IMR-90 (cell line): ENCODE measurements at regions not wholly inside any gene's neighbourhood (a gene's known extent, or its start where the extent isn't known, plus 50 kb on each side); places are given as distances from the start of the nearest gene placed in this dataset.

Experiments
- ATAC-seq: fragments of 200-7000 bp; cut with Tn5 transposase; 2 replicates; pipeline ENCODE4 v1.9.1; 2020; ENCODE audit warnings: low read depth, mild to moderate bottlenecking, moderate library complexity
- BruUV-seq: library from RNA; stranded (reverse); fragments of 400-500 nt; replicated peaks from 2 replicates; lab custom pipeline; 2021; lab: Mats Ljungman, UMichigan
- CTCF ChIA-PET: fragments of 300-600 bp; formaldehyde crosslinking; extraction: SDS; loops from one replicate; lab custom pipeline; 2021; ENCODE audit warnings: antibody characterized with exemption; lab: Yijun Ruan, JAX
- POLR2A ChIA-PET: fragments of 300-600 bp; sonication (Branson Sonifier 250); formaldehyde crosslinking; loops from one replicate; lab custom pipeline; 2022; ENCODE audit warnings: antibody characterized with exemption; ENCODE audit not compliant: unreplicated experiment; lab: Charles Lee
- DNase-seq: peaks from one replicate; pipeline ENCODE4 v3.0.0; 2013
- H2AFZ ChIP-seq: replicated peaks from 2 replicates; pipeline ENCODE3; 2013; ENCODE audit warnings: low read length, mild to moderate bottlenecking; ENCODE audit not compliant: poor library complexity
- H2AK5ac ChIP-seq: 2 replicates; pipeline ENCODE4 v1.6.1; 2013; ENCODE audit warnings: low read depth, low read length, inconsistent platforms
- H2AK9ac ChIP-seq: replicated peaks from 2 replicates; pipeline ENCODE3; 2013; ENCODE audit warnings: mild to moderate bottlenecking, low read depth, low read length, moderate library complexity; ENCODE audit not compliant: poor library complexity
- H2BK120ac ChIP-seq: 2 replicates; pipeline ENCODE4 v1.6.1; 2013; ENCODE audit warnings: low read depth, low read length, inconsistent platforms
- H2BK15ac ChIP-seq: 3 replicates; pipeline ENCODE4 v1.6.1; 2013; ENCODE audit warnings: low read depth, low read length, inconsistent platforms
- H2BK20ac ChIP-seq: 2 replicates; pipeline ENCODE4 v1.6.1; 2013; ENCODE audit warnings: low read depth, mild to moderate bottlenecking, inconsistent platforms, low read length, moderate library complexity
- H2BK5ac ChIP-seq: 2 replicates; pipeline ENCODE4 v1.6.1; 2013; ENCODE audit warnings: mild to moderate bottlenecking, low read depth, low read length, inconsistent platforms; ENCODE audit not compliant: poor library complexity, severe bottlenecking
- H3K14ac ChIP-seq: replicated peaks from 2 replicates; pipeline ENCODE4 v1.6.1; 2013; ENCODE audit warnings: low read depth, low read length, inconsistent platforms
- H3K18ac ChIP-seq: 2 replicates; pipeline ENCODE4 v1.6.1; 2013; ENCODE audit warnings: low read depth, low read length, control low read depth
- H3K23ac ChIP-seq: 2 replicates; pipeline ENCODE4 v1.6.1; 2013; ENCODE audit warnings: low read depth, low read length, inconsistent platforms
- H3K27ac ChIP-seq: 2 replicates; pipeline ENCODE4 v1.5.1; 2013; ENCODE audit warnings: mild to moderate bottlenecking, control low read depth, low read length; ENCODE audit not compliant: insufficient read depth
- H3K27me3 ChIP-seq: 2 replicates; pipeline ENCODE4 v1.6.1; 2013; ENCODE audit warnings: low read length; ENCODE audit not compliant: control insufficient read depth, insufficient read depth
- H3K36me3 ChIP-seq: 2 replicates; pipeline ENCODE4 v1.6.1; 2013; ENCODE audit warnings: low read length, mixed read lengths; ENCODE audit not compliant: control insufficient read depth, insufficient read depth
- H3K4ac ChIP-seq: 2 replicates; pipeline ENCODE4 v1.6.1; 2013; ENCODE audit warnings: low read depth, low read length, inconsistent platforms
- H3K4me1 ChIP-seq: 2 replicates; pipeline ENCODE4 v1.6.1; 2013; ENCODE audit warnings: low read length, mixed read lengths; ENCODE audit not compliant: control insufficient read depth, insufficient read depth
- H3K4me2 ChIP-seq: 2 replicates; pipeline ENCODE4 v1.6.1; 2013; ENCODE audit warnings: low read depth, mild to moderate bottlenecking, control low read depth, low read length, moderate library complexity
- H3K4me3 ChIP-seq: 2 replicates; pipeline ENCODE4 v1.5.1; 2013; ENCODE audit warnings: low read depth, mild to moderate bottlenecking, control low read depth, low read length, moderate library complexity; ENCODE audit not compliant: insufficient read depth
- H3K56ac ChIP-seq: 2 replicates; pipeline ENCODE4 v1.6.1; 2013; ENCODE audit warnings: low read length, inconsistent platforms; ENCODE audit not compliant: insufficient read depth; ENCODE audit errors: extremely low read depth
- H3K79me1 ChIP-seq, 2 experiments: 2 replicates each; pipeline ENCODE4 v1.6.1; 2013; ENCODE audit warnings: low read length in 2 of 2, inconsistent platforms in 1 of 2, low read depth in 1 of 2
- H3K9ac ChIP-seq: 2 replicates; pipeline ENCODE4 v1.6.1; 2013; ENCODE audit warnings: low read depth, low read length, control low read depth
- H3K9me1 ChIP-seq: 2 replicates; pipeline ENCODE4 v1.6.1; 2013; ENCODE audit warnings: low read length, inconsistent platforms; ENCODE audit not compliant: insufficient read depth
- H3K9me3 ChIP-seq: 2 replicates; pipeline ENCODE4 v1.6.1; 2013; ENCODE audit warnings: low read length; ENCODE audit not compliant: control insufficient read depth, insufficient read depth
- H4K20me1 ChIP-seq: 2 replicates; pipeline ENCODE4 v1.6.1; 2013; ENCODE audit warnings: low read length, inconsistent platforms; ENCODE audit not compliant: insufficient read depth
- H4K5ac ChIP-seq: 2 replicates; pipeline ENCODE4 v1.6.1; 2013; ENCODE audit warnings: mild to moderate bottlenecking, low read depth, low read length, control low read depth
- H4K8ac ChIP-seq, 2 experiments: 2 replicates each; pipeline ENCODE4 v1.6.1; 2013; ENCODE audit warnings: low read depth in 2 of 2, low read length in 2 of 2, control low read depth in 1 of 2, inconsistent platforms in 1 of 2
- H4K91ac ChIP-seq: 2 replicates; pipeline ENCODE4 v1.6.1; 2013; ENCODE audit warnings: low read depth, low read length, inconsistent platforms; ENCODE audit not compliant: insufficient read depth
- CEBPB ChIP-seq: IDR thresholded peaks from 2 replicates; pipeline ENCODE4 v1.6.1; 2012; ENCODE audit warnings: low read depth, low read length, improper control_type of control experiment
- CHD1 ChIP-seq: IDR thresholded peaks from 2 replicates; pipeline ENCODE4 v1.6.1; 2012; ENCODE audit warnings: low read depth, low read length, improper control_type of control experiment
- CTCF ChIP-seq: conservative IDR thresholded peaks from 2 replicates; pipeline ENCODE4 v1.5.1; 2012; ENCODE audit warnings: mild to moderate bottlenecking, low read depth, low read length, improper control_type of control experiment
- MAFK ChIP-seq: IDR thresholded peaks from 2 replicates; pipeline ENCODE4 v1.6.1; 2012; ENCODE audit warnings: low read depth, low read length, improper control_type of control experiment
- MAZ ChIP-seq: IDR thresholded peaks from 2 replicates; pipeline ENCODE4 v1.6.1; 2012; ENCODE audit warnings: low read depth, mild to moderate bottlenecking, low read length, improper control_type of control experiment, moderate library complexity, borderline replicate concordance
- MXI1 ChIP-seq: IDR thresholded peaks from 2 replicates; pipeline ENCODE4 v1.6.1; 2012; ENCODE audit warnings: low read depth, mild to moderate bottlenecking, low read length, moderate library complexity, borderline replicate concordance
- RCOR1 ChIP-seq: IDR thresholded peaks from 2 replicates; pipeline ENCODE4 v1.6.1; 2012; ENCODE audit warnings: mild to moderate bottlenecking, low read length, improper control_type of control experiment; ENCODE audit not compliant: insufficient replicate concordance
- RFX5 ChIP-seq: IDR thresholded peaks from 2 replicates; pipeline ENCODE4 v1.8.0; 2012; ENCODE audit warnings: low read depth, mild to moderate bottlenecking, low read length, moderate library complexity
- SMC3 ChIP-seq: fragments of 150-350 bp; IDR thresholded peaks from 2 replicates; pipeline ENCODE4 v1.6.1; 2016; ENCODE audit warnings: low read depth, mild to moderate bottlenecking, antibody characterized with exemption, low read length, moderate library complexity
- USF2 ChIP-seq: fragments of 150-350 bp; IDR thresholded peaks from 2 replicates; pipeline ENCODE4 v1.6.1; 2017; ENCODE audit warnings: mild to moderate bottlenecking, antibody characterized with exemption, low read length, low read depth
- WGBS, 2 experiments: methylation state at CpG; one replicate each; pipeline versions ENCODE4 v1.1.5 to v1.1.7; 2013; ENCODE audit warnings: missing lambda C conversion rate in 2 of 2; ENCODE audit not compliant: insufficient read length in 1 of 2; ENCODE audit errors: extremely low coverage in 2 of 2; 5-methylcytosine and 5-hydroxymethylcytosine counted together
- dilution Hi-C: fragments of 300-500 bp; cut with HindIII; formaldehyde crosslinking; loops from one replicate; pipeline ENCODE4 v1.14.3; 2018; ENCODE audit warnings: low sequenced_read_pairs; ENCODE audit not compliant: unreplicated experiment
- in situ Hi-C: fragments of 300-500 bp; cut with MboI; formaldehyde crosslinking; loops from 3 replicates; pipeline ENCODE4 v1.14.3; 2019; ENCODE audit warnings: low sequenced_read_pairs, inconsistent platforms, mixed read lengths
- intact Hi-C: fragments of 100-400 bp; cut with micrococcal nuclease; formaldehyde crosslinking; loops from 2 replicates; pipeline ENCODE4 v1.10.0; 2022
- TF ChIP-seq, protein P1 (sequence below): fragments of 150-350 bp; IDR thresholded peaks from 2 replicates; pipeline ENCODE4 v1.6.1; 2016; ENCODE audit warnings: low read depth, mild to moderate bottlenecking, low read length, moderate library complexity, borderline replicate concordance

- no peak for TF ChIP-seq MAZ
Measured at GRCh38 chr14:89491711-89492381, 74.8 kb upstream of the FOXN3 start (continued).

DNA sequence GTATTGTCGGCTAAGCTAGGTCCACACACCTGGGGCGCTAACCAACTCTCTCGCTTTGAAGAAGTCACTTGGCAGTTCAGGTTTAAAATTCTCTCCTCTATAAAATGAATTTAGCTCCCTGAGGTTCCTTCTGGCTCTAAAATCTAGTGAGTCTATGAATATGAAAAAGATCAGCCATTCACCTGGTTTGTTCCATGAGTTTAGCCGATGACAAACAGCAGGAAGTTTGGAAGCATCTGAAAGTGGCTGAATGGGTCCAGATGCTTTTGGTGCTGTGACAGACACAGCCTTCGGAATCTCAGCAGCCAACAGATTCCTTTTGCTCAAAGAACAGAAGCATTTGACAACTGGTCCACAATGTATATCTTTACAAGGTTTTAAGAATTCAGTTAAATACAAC is 73.4 kb upstream of the FOXN3 start:
- Histone ChIP-seq H3K23ac (0 out of 2 replicates have a peak overlapping the region, but pooled peaks have one; percentile 91), H3K4ac (peak overlapping the region; percentile 75), H3K9me1 (no peaks in the 10 kb centered on the region), H3K79me1 (peaks cover 17 to 34% of the 10 kb centered on the region in 2 experiments), H2AFZ (peak overlapping the region; percentile 55), H2BK5ac (peak overlapping the region; percentile 26), H3K27ac (peak overlapping the region; percentile 11; the same call in 1 of the 2 replicates), H4K8ac (peak overlapping the region in 1 of 2 experiments; percentile 27; a peak in 2 of 4 replicates), H3K4me1 (peaks cover 13% of the 10 kb centered on the region), H3K36me3 (no peaks in the 10 kb centered on the region; the same call in 1 of the 2 replicates), H3K4me2 (peak overlapping the region; percentile 59), H4K20me1 (peaks cover 3% of the 10 kb centered on the region; the same call in 1 of the 2 replicates), H3K18ac (peak overlapping the region; percentile 31; the same call in 1 of the 2 replicates), H3K9ac (no peak overlapping the region), H4K5ac (0 out of 2 replicates have a peak overlapping the region, but pooled peaks have one; percentile 10), H3K27me3 (no peaks in the 10 kb centered on the region), H2AK9ac (no peak overlapping the region), H2AK5ac (no peak overlapping the region), H3K4me3 (no peak overlapping the region), H2BK15ac (peak overlapping the region; percentile 4; the same call in 1 of the 3 replicates), H3K9me3 (no peaks in the 10 kb centered on the region), H3K56ac (no peak overlapping the region), H3K14ac (0 out of 2 replicates have a peak overlapping the region, but pooled peaks have one; percentile 16), H4K91ac (peak overlapping the region; percentile 60), H2BK120ac (peak overlapping the region; percentile 40), H2BK20ac (no peak overlapping the region; the same call in 1 of the 2 replicates)
- POLR2A ChIA-PET, result interaction anchor here (1.0 kb wide), 1 partner anchor 75 kb away, joined by 5 read pairs; no protein-coding TSS in a partner anchor
- WGBS, 2 experiments, result 78% methylated on average over 2 of the region's 5 CpGs; no CpG with 5 or more reads in 1 of the 2 experiments
- no peak for ATAC-seq
- no peak for DNase-seq
- dilution Hi-C loops, result no loop called here
- intact Hi-C loops, result loop anchor here (1.0 to 10.0 kb wide), 4 partner anchors 63 to 446 kb away; no protein-coding TSS in a partner anchor
- BruUV-seq, result no TSS peak
- in situ Hi-C loops, result no loop called here
- CTCF ChIA-PET, result interaction anchor here (0.9 kb wide), 1 partner anchor 53 kb away, joined by 4 read pairs; no protein-coding TSS in a partner anchor
- no peak for TF ChIP-seq MXI1
- TF ChIP-seq RCOR1, result no peak
- TF ChIP-seq MAFK, result no peak
- TF ChIP-seq SMC3, result no peak
- TF ChIP-seq CTCF, result no peak
- TF ChIP-seq CEBPB, result no peak
- no peak for TF ChIP-seq MAZ
- TF ChIP-seq USF2, result no peak
- no peak for TF ChIP-seq RFX5
- TF ChIP-seq, protein P1, sequence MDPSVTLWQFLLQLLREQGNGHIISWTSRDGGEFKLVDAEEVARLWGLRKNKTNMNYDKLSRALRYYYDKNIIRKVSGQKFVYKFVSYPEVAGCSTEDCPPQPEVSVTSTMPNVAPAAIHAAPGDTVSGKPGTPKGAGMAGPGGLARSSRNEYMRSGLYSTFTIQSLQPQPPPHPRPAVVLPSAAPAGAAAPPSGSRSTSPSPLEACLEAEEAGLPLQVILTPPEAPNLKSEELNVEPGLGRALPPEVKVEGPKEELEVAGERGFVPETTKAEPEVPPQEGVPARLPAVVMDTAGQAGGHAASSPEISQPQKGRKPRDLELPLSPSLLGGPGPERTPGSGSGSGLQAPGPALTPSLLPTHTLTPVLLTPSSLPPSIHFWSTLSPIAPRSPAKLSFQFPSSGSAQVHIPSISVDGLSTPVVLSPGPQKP, result no peak
- TF ChIP-seq CHD1, result no peak
